ENCODE measurements at regions not wholly inside any gene's neighbourhood (a gene's known extent, or its start where the extent isn't known, plus 50 kb on each side); places are given as distances from the start of the nearest gene placed in this dataset.

DNA sequence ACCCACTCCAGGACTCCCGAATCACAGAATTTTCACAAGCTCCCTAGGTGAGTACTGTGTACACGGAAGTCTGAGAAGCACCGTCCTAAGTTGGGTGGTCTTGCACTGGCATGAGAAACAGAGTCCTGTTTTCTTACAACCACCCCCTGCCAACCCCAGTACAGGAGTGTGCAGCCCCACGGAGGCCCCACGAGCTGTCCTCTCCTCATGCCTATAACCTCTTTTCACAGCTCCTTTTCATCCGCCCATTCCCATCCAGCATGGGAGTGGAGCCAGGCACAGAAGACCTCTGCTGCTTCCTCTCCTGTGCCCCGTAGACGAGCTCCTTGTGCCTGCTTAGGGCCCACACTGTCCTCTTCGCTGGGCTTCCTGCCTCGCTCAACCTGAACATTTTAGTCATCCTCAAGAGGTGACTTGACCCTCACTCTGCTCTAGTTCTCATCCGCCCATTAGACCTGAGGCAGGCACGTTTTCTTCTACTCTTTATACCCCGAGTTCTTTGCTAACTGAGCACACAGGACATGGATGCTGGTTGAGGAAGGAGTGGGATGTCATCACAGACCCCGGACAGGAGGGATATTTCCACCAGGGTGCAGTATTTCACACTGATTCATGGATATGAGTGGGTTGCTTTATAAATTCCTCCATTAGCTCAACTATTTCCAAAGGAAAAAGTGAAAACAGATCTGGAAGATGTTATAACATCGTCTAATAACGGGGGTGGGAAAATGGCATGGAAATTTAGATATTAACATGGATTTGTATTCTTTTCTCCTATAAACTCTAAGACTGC is 160.5 kb downstream of the TTLL2 start:
- H3K27ac ChIP-seq, result no peak overlapping the region
- no peaks in the 10 kb centered on the region for H3K9me3 ChIP-seq
- H3K4me3 ChIP-seq, result no peak overlapping the region
- no peak for TF ChIP-seq POLR2A (IDR thresholded peaks at IDR 0.05)
- TF ChIP-seq, protein P1, sequence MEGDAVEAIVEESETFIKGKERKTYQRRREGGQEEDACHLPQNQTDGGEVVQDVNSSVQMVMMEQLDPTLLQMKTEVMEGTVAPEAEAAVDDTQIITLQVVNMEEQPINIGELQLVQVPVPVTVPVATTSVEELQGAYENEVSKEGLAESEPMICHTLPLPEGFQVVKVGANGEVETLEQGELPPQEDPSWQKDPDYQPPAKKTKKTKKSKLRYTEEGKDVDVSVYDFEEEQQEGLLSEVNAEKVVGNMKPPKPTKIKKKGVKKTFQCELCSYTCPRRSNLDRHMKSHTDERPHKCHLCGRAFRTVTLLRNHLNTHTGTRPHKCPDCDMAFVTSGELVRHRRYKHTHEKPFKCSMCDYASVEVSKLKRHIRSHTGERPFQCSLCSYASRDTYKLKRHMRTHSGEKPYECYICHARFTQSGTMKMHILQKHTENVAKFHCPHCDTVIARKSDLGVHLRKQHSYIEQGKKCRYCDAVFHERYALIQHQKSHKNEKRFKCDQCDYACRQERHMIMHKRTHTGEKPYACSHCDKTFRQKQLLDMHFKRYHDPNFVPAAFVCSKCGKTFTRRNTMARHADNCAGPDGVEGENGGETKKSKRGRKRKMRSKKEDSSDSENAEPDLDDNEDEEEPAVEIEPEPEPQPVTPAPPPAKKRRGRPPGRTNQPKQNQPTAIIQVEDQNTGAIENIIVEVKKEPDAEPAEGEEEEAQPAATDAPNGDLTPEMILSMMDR (IDR thresholded peaks at IDR 0.05), result peak; percentile 53 to 71 (median 66)
- H3K27me3 ChIP-seq, result no peaks in the 10 kb centered on the region
- no peaks in the 10 kb centered on the region for H3K36me3 ChIP-seq
- DNase-seq (no peak), ATAC-seq (peak; percentile 88 to 95 (median 92))
- H3K4me1 ChIP-seq, result no peaks in the 10 kb centered on the region
- WGBS (ENCODE audit: insufficient coverage, low coverage, low lambda C conversion rate, missing lambda C conversion rate), result 66% methylated on average over 13 of the region's 16 CpGs
- intact Hi-C loops (cut with DNase I), result loop anchor here (10.0 kb wide), 2 partner anchors 409 to 419 kb away; no protein-coding TSS in a partner anchor

DNA sequence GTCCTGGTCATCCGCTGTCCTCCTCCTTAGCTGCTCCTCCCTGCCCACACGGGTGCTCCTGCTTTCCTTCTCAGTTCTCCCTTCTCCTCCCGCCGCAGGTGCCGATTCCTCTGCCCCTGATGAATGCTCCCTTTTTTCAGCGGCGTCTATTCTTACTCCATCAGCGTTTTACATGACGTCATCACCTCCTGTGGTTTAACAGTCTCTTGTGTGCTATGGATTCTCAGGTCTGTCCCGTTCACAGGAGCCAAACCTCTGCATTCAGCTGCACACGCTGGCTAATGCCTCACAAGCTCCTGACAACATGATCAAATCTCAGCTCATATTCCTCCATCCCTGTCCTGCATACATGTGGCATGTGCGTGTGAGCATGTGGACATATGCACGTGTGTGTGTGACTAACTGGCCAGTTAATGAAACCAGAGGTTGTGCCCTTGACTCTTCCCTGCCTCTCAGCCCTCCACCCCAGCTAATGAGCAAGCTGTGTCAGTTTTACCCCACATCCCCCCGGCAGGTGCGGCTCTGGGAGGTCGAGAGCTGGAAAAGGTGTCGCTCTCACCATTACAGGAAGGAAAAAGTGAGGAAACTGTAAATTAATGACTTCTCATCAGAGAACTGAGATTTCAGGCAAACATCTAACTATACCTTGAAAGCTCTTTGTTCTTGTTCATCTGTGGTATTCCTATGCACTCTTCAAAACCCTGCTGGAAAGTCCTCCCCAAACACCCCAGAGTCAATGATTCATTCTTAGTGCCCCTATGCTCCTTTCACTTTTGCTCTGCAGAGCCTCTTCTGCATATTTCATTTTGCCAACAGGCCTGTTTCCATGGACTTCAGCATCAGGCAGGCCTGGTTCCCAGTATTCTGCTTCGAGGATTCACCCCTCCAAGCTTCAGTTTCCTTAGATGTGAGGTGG is 163.1 kb downstream of the TTLL2 start:
- peak in 2 of 4 donors; percentile 13 to 14 for ATAC-seq
- Histone ChIP-seq H3K27ac (no peak overlapping the region), H3K4me3 (no peak overlapping the region), H3K27me3 (no peaks in the 10 kb centered on the region), H3K36me3 (no peaks in the 10 kb centered on the region), H3K9me3 (no peaks in the 10 kb centered on the region), H3K4me1 (no peaks in the 10 kb centered on the region)
- intact Hi-C loops (cut with DNase I), result loop anchor here (10.0 kb wide), 2 partner anchors 407 to 417 kb away; no protein-coding TSS in a partner anchor
- 76% methylated on average over 16 of the region's 18 CpGs for WGBS (ENCODE audit: insufficient coverage, low coverage, low lambda C conversion rate, missing lambda C conversion rate)
- no peak for DNase-seq
- TF ChIP-seq, protein P1 (IDR thresholded peaks at IDR 0.05), result no peak
- TF ChIP-seq POLR2A (IDR thresholded peaks at IDR 0.05), result no peak

DNA sequence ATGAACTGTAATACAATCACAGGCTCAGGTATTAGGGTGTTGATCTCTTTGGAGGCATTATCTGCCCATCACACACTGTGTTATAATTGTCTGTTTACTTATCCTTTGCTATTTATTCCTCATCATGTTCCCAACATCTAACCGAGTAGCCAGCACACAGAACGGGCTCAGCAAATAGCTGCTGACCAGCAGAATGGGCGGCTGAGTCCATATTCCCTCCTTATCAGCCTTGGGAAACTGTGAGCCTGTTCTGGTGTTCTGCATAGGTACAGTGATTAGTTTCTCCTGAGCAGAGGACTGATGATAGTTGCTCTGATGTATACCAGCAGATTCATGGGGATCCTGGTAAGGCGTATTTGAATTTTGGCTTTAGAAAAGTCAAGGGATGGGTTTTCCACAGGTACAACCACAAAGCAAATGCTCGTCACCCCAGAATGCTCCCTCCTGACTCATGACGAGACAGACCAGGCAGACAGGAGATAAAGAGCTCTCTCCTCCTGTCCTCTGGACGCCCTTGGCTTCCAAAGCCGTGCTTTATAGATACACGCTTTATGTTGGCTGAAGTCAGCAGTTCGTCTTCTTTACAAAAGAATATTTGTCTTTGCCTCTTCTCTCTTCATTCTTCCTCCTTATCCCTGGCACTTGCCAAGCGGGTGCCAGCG is 166.7 kb downstream of the TTLL2 start:
- H3K36me3 ChIP-seq, result no peaks in the 10 kb centered on the region
- no peaks in the 10 kb centered on the region for H3K9me3 ChIP-seq
- H3K27me3 ChIP-seq, result no peaks in the 10 kb centered on the region
- ATAC-seq (peak in 1 of 4 donors; percentile 6), DNase-seq (no peak)
- intact Hi-C loops (cut with DNase I), result no loop called here
- peaks cover 0 to 25% (median 4%) of the 10 kb centered on the region in 4 donors for H3K4me1 ChIP-seq
- 70% methylated on average over 6 of the region's 12 CpGs for WGBS (ENCODE audit: insufficient coverage, low coverage, low lambda C conversion rate, missing lambda C conversion rate)
- H3K27ac ChIP-seq, result no peak overlapping the region
- H3K4me3 ChIP-seq, result no peak overlapping the region
- TF ChIP-seq, protein P1 (IDR thresholded peaks at IDR 0.05), result no peak
- TF ChIP-seq POLR2A (IDR thresholded peaks at IDR 0.05), result no peak

DNA sequence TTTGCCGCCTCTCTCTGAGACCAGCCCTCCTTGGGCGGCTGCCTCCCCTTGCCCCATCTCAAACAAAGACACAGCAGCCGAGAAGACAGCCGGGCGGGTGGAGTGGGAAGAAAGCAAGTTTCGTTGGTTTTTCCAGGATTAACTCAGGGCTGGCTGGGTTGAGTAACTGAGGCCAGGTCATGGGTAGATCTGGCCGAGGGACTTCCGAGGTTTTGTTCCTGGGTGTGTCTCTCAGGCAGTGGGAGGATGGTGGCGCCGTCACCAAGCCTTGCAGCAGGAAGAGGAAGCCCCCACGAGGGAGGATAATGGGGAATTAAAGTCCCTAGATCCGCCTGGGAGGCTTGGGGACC is 167.2 kb downstream of the TTLL2 start:
- Histone ChIP-seq H3K36me3 (no peaks in the 10 kb centered on the region), H3K9me3 (no peaks in the 10 kb centered on the region), H3K27ac (no peak overlapping the region), H3K27me3 (no peaks in the 10 kb centered on the region), H3K4me1 (peaks cover 0 to 30% (median 6%) of the 10 kb centered on the region in 4 donors), H3K4me3 (no peak overlapping the region)
- ATAC-seq (peak in 1 of 4 donors; percentile 14), DNase-seq (no peak)
- 65% methylated on average over 11 of the region's 12 CpGs for WGBS (ENCODE audit: insufficient coverage, low coverage, low lambda C conversion rate, missing lambda C conversion rate)
- no peak for TF ChIP-seq POLR2A (IDR thresholded peaks at IDR 0.05)
- TF ChIP-seq, protein P1 (IDR thresholded peaks at IDR 0.05), result no peak
- intact Hi-C loops (cut with DNase I), result no loop called here

Measured in right lobe of liver (tissue), 6 donors.